KMS-11 (cell line): ENCODE measurements at regions not wholly inside any gene's neighbourhood (a gene's known extent, or its start where the extent isn't known, plus 50 kb on each side); places are given as distances from the start of the nearest gene placed in this dataset.

ENCODE experiments used
- H2AFZ ChIP-seq: fragments of 200-600 bp; sonication (generic); 2 replicates; pipeline ENCODE4 v1.6.1; 2016; ENCODE audit warnings: antibody characterized with exemption, mixed run types, low read depth
- H3K27ac ChIP-seq: fragments of 200-600 bp; sonication (generic); 2 replicates; pipeline ENCODE4 v1.6.1; 2016; ENCODE audit warnings: mild to moderate bottlenecking, mixed run types
- H3K27me3 ChIP-seq: fragments of 200-600 bp; sonication (generic); 2 replicates; pipeline ENCODE4 v1.6.1; 2017; ENCODE audit warnings: mild to moderate bottlenecking, low read depth, mixed run types, moderate library complexity; ENCODE audit not compliant: insufficient read depth
- H3K36me3 ChIP-seq: fragments of 200-600 bp; sonication (generic); 2 replicates; pipeline ENCODE4 v1.6.1; 2017; ENCODE audit warnings: mild to moderate bottlenecking, mixed run types; ENCODE audit not compliant: insufficient read depth
- H3K4me1 ChIP-seq: fragments of 200-600 bp; sonication (generic); 2 replicates; pipeline ENCODE4 v1.6.1; 2016; ENCODE audit warnings: mild to moderate bottlenecking, low read depth, mixed run types; ENCODE audit not compliant: poor library complexity, severe bottlenecking
- H3K4me2 ChIP-seq: fragments of 200-600 bp; sonication (generic); 2 replicates; pipeline ENCODE4 v1.7.0; 2016; ENCODE audit warnings: mild to moderate bottlenecking, mixed run types
- H3K4me3 ChIP-seq: fragments of 200-600 bp; sonication (generic); IDR thresholded peaks from 2 replicates; pipeline ENCODE4 v1.6.1; 2017; ENCODE audit warnings: low read depth, low read length, mixed read lengths; ENCODE audit not compliant: insufficient read depth
- H3K79me2 ChIP-seq: fragments of 200-600 bp; sonication (generic); 2 replicates; pipeline ENCODE4 v1.6.1; 2016; ENCODE audit warnings: low read depth, mixed run types; ENCODE audit not compliant: insufficient read depth
- H3K9ac ChIP-seq: fragments of 200-600 bp; sonication (generic); 2 replicates; pipeline ENCODE4 v1.6.1; 2016; ENCODE audit warnings: mild to moderate bottlenecking, mixed run types
- H4K20me1 ChIP-seq: fragments of 200-600 bp; sonication (generic); 2 replicates; pipeline ENCODE4 v1.6.1; 2016; ENCODE audit warnings: mild to moderate bottlenecking, mixed run types; ENCODE audit not compliant: insufficient read depth
- TF ChIP-seq, protein P1 (sequence below): fragments of 200-600 bp; sonication (generic); conservative IDR thresholded peaks from 2 replicates; pipeline ENCODE4 v1.6.1; 2017; ENCODE audit warnings: low read depth, mild to moderate bottlenecking, antibody characterized with exemption, low read length, moderate library complexity, mixed read lengths

DNA sequence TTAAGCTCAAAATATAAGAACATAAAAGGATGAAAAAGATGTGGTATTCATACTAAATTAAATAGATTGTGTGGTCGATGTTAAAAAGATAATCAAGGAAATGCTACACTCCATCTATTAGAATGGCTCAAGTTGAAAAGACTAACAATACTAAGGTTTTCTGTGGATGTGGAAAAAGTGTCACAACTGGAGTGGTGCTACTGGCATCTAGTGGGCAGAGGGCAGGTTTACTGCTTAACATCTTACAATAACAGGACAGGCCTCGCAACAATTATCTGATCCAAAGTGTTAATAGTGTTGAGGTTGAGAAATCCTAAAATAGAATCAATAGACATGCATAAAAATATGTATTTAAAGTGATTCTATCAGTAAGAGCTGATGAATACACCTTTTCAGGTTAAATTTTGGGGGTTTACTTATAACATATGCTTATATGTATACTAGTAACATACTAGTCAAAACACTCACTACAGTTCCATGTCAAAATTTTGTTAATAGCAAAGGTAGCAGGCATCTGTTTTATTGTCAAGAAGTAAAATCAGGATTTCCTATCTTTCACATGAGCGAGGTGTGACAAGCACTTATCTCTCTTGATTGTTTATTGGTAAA is 91.5 kb upstream of the TMEFF2 start:
- Histone ChIP-seq H3K4me2 (no peak overlapping the region), H3K79me2 (no peaks in the 10 kb centered on the region)
- TF ChIP-seq, protein P1, sequence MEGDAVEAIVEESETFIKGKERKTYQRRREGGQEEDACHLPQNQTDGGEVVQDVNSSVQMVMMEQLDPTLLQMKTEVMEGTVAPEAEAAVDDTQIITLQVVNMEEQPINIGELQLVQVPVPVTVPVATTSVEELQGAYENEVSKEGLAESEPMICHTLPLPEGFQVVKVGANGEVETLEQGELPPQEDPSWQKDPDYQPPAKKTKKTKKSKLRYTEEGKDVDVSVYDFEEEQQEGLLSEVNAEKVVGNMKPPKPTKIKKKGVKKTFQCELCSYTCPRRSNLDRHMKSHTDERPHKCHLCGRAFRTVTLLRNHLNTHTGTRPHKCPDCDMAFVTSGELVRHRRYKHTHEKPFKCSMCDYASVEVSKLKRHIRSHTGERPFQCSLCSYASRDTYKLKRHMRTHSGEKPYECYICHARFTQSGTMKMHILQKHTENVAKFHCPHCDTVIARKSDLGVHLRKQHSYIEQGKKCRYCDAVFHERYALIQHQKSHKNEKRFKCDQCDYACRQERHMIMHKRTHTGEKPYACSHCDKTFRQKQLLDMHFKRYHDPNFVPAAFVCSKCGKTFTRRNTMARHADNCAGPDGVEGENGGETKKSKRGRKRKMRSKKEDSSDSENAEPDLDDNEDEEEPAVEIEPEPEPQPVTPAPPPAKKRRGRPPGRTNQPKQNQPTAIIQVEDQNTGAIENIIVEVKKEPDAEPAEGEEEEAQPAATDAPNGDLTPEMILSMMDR: 0 out of 2 replicates have a peak, but pooled peaks have one; percentile 23

DNA sequence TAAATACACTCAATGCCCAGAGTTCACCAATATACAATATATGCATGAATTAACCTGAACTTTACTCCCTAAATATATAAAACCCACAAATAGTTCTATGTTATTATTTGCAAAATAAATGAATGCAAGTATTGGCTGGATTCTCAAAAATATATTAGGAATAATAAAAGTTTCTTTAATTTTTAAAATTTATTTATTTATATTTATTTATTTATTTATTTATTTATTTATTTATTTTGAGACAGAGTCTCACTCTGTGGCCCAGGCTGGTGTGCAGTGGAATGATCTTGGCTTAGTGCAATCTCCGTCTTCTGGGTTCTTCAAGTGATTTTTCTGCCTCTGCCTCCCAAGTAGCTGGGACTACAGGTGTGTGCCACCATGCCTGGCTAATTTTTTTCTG is 88.7 kb upstream of the TMEFF2 start:
- H4K20me1 ChIP-seq: no peaks in the 10 kb centered on the region
- H3K27me3 ChIP-seq: no peaks in the 10 kb centered on the region
- no peak overlapping the region for H3K4me2 ChIP-seq
- no peaks in the 10 kb centered on the region for H3K36me3 ChIP-seq
- H3K4me3 ChIP-seq: no peak overlapping the region
- TF ChIP-seq, protein P1: no peak
- H2AFZ ChIP-seq: no peak overlapping the region
- no peak overlapping the region for H3K9ac ChIP-seq
- no peaks in the 10 kb centered on the region for H3K79me2 ChIP-seq
- no peak overlapping the region for H3K27ac ChIP-seq
- H3K4me1 ChIP-seq: no peaks in the 10 kb centered on the region

More for the DNA sequence above, 91.5 kb upstream of the TMEFF2 start:
- Histone ChIP-seq H3K4me1 (no peaks in the 10 kb centered on the region), H3K36me3 (no peaks in the 10 kb centered on the region), H3K27ac (no peak overlapping the region), H3K27me3 (no peaks in the 10 kb centered on the region), H3K4me3 (no peak overlapping the region), H4K20me1 (no peaks in the 10 kb centered on the region), H2AFZ (no peak overlapping the region), H3K9ac (no peak overlapping the region)

DNA sequence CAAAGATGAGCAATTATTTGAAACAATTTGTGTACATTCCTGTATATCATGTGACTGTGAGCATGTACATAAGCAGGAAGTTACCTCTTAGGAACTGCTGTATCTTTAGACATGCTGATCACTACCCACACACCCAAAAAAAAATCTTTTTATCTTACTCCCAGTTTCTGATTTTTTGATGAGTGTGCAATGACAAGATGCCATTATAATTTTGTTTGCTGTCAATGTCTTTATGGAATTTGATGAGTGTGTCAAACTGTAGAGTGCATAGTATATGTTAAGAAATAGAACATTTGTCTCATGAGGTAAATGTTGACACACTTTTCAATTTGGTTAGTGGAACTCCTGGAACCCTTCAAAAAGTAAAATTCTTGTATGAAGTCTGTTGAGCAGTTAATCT is 84.0 kb upstream of the TMEFF2 start:
- Histone ChIP-seq H3K27me3 (no peaks in the 10 kb centered on the region), H2AFZ (no peak overlapping the region), H3K9ac (no peak overlapping the region), H3K27ac (no peak overlapping the region), H3K36me3 (no peaks in the 10 kb centered on the region), H3K4me3 (no peak overlapping the region), H4K20me1 (no peaks in the 10 kb centered on the region), H3K79me2 (no peaks in the 10 kb centered on the region), H3K4me1 (peaks cover 7% of the 10 kb centered on the region), H3K4me2 (no peak overlapping the region)
- TF ChIP-seq, protein P1: no peak

DNA sequence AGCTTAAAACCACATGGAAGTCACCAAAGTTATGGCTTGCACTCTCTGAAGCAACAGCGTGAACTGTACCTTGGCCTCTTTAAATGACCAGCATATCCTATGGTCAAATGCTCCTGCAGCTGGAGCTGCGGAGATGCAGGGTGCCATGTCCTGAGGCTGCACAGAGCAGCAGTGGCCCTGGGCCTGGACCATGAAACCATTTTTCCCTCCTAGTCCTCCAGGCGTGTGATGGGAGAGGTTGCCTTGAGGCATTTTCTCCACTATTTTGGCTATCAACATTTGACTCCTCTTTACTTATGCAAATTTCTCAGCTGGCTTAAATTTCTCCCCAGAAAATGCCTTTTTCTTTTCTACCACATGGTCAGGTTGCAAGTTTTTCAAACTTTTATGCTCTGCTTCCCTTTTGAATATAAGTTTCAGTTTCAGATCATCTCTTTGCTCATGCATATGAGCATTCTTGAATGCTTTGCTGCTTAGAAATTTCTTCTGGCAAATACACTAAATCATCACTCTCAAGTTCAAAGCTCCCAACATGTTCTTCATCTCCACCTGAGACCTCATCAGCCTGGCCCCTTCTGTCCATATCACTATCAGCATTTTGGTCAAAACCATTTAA is 82.9 kb upstream of the TMEFF2 start:
- no peaks in the 10 kb centered on the region for H3K27me3 ChIP-seq
- H3K36me3 ChIP-seq: no peaks in the 10 kb centered on the region
- no peak overlapping the region for H3K9ac ChIP-seq
- no peak overlapping the region for H2AFZ ChIP-seq
- H3K4me1 ChIP-seq: peaks cover 7% of the 10 kb centered on the region
- no peaks in the 10 kb centered on the region for H4K20me1 ChIP-seq
- TF ChIP-seq, protein P1: no peak
- no peak overlapping the region for H3K4me3 ChIP-seq
- no peak overlapping the region for H3K27ac ChIP-seq
- no peaks in the 10 kb centered on the region for H3K79me2 ChIP-seq
- no peak overlapping the region for H3K4me2 ChIP-seq
